Fibroblast of villous mesenchyme (primary cell): ENCODE measurements at regions not wholly inside any gene's neighbourhood (a gene's known extent, or its start where the extent isn't known, plus 50 kb on each side); places are given as distances from the start of the nearest gene placed in this dataset.

ENCODE experiments used
- DNase-seq: peaks from one replicate; pipeline ENCODE4 v3.0.0-alpha.2; 2010; ENCODE audit warnings: low read depth
- H3K4me3 ChIP-seq: 2 replicates; pipeline ENCODE4 v1.5.1; 2011; ENCODE audit warnings: low read depth, mild to moderate bottlenecking, low read length
- CTCF ChIP-seq: IDR thresholded peaks from 2 replicates; pipeline ENCODE4 v1.5.1; 2012; ENCODE audit warnings: low read depth, mild to moderate bottlenecking, low read length; ENCODE audit not compliant: insufficient read depth

- no peak overlapping the region for H3K4me3 ChIP-seq
- no peak for DNase-seq
- no peak for TF ChIP-seq CTCF
These were observed 96.9 kb upstream of the ATP2B2 start for GRCh38 chr3:10602271-10602670.

GRCh38 chr3:10602769-10603768, 97.7 kb upstream of the ATP2B2 start:
- no peak overlapping the region for H3K4me3 ChIP-seq
- TF ChIP-seq CTCF = no peak
- DNase-seq = no peak

GRCh38 chr3:10609134-10609533, 103.7 kb upstream of the ATP2B2 start:
- H3K4me3 ChIP-seq = no peak overlapping the region
- no peak for DNase-seq
- TF ChIP-seq CTCF = no peak

- no peak for TF ChIP-seq CTCF
- DNase-seq = no peak
- no peak overlapping the region for H3K4me3 ChIP-seq
These were observed 108.8 kb upstream of the ATP2B2 start for GRCh38 chr3:10614168-10614567.

- no peak for DNase-seq
- no peak overlapping the region for H3K4me3 ChIP-seq
- TF ChIP-seq CTCF = no peak
These were observed 110.3 kb upstream of the ATP2B2 start for GRCh38 chr3:10615715-10616114.

- H3K4me3 ChIP-seq = no peak overlapping the region
- DNase-seq = no peak
- no peak for TF ChIP-seq CTCF
These were observed 110.9 kb upstream of the ATP2B2 start for GRCh38 chr3:10616321-10616720.
